GM12878 (cell line): ENCODE measurements at regions not wholly inside any gene's neighbourhood (a gene's known extent, or its start where the extent isn't known, plus 50 kb on each side); places are given as distances from the start of the nearest gene placed in this dataset.

Experiments used
- ATAC-seq: fragments of 200-7000 bp; cut with Tn5 transposase; 3 replicates; pipeline ENCODE4 v1.9.1; 2020; ENCODE audit warnings: mild to moderate bottlenecking, moderate library complexity
- BruUV-seq: library from RNA; stranded (reverse); fragments of 400-500 nt; replicated peaks from 2 replicates; lab custom pipeline; 2021; lab: Mats Ljungman, UMichigan
- CTCF ChIA-PET: fragments of 300-600 bp; sonication (Branson Sonifier 250); formaldehyde crosslinking; extraction: SDS; loops from one replicate; lab custom pipeline; 2021; ENCODE audit warnings: inconsistent platforms; lab: Yijun Ruan, JAX
- POLR2A ChIA-PET: fragments of 350-600 bp; formaldehyde crosslinking; extraction: SDS; loops from one replicate; lab custom pipeline; 2021; ENCODE audit warnings: inconsistent platforms; lab: Charles Lee
- RAD21 ChIA-PET: fragments of 300-600 bp; sonication (Branson Sonifier 250); formaldehyde crosslinking; loops from one replicate; lab custom pipeline; 2023; ENCODE audit warnings: antibody characterized with exemption; ENCODE audit not compliant: unreplicated experiment; lab: Charles Lee
- SMC1A ChIA-PET: fragments of 300-600 bp; sonication (Branson Sonifier 250); formaldehyde crosslinking; loops from one replicate; lab custom pipeline; 2023; ENCODE audit not compliant: unreplicated experiment, uncharacterized antibody; lab: Charles Lee
- DNase-seq: peaks from one replicate; pipeline ENCODE4 v3.0.0-alpha.2; 2011; ENCODE audit warnings: low read depth, low spot score
- FAIRE-seq: peaks from 3 replicates; lab custom pipeline; 2011; peaks lifted over from hg19 to GRCh38; lab: Jason Lieb, UNC
- H2AFZ ChIP-seq: 2 replicates; pipeline ENCODE4 v1.6.0; 2011; ENCODE audit warnings: low read depth, low read length, control low read depth; ENCODE audit not compliant: control insufficient read depth
- H3K27ac ChIP-seq: 2 replicates; pipeline ENCODE4 v1.5.1; 2011; ENCODE audit warnings: control low read depth; ENCODE audit not compliant: control insufficient read depth, insufficient read depth
- H3K27me3 ChIP-seq, 2 experiments: replicated peaks in 1 of 2; 2 replicates each; pipeline versions ENCODE4 v1.6.0 to v1.6.1; 2011; ENCODE audit warnings: low read length in 1 of 2; ENCODE audit not compliant: control insufficient read depth in 2 of 2, insufficient read depth in 2 of 2
- H3K36me3 ChIP-seq, 2 experiments: 2 replicates each; pipeline ENCODE4 v1.5.1; 2011; ENCODE audit warnings: low read length in 1 of 2; ENCODE audit not compliant: control insufficient read depth in 2 of 2, insufficient read depth in 2 of 2
- H3K4me1 ChIP-seq: 2 replicates; pipeline ENCODE4 v1.6.1; 2011; ENCODE audit warnings: mild to moderate bottlenecking, low read length, moderate library complexity, mixed read lengths; ENCODE audit not compliant: control insufficient read depth, insufficient read depth
- H3K4me2 ChIP-seq: 2 replicates; pipeline ENCODE4 v1.6.0; 2011; ENCODE audit warnings: control low read depth; ENCODE audit not compliant: control insufficient read depth, insufficient read depth
- H3K4me3 ChIP-seq: fragments of 200-600 bp; sonication (generic); 2 replicates; pipeline ENCODE4 v1.5.1; 2016
- H3K79me2 ChIP-seq: 2 replicates; pipeline ENCODE4 v1.6.0; 2011; ENCODE audit warnings: low read length; ENCODE audit not compliant: control insufficient read depth, insufficient read depth
- H3K9ac ChIP-seq: 2 replicates; pipeline ENCODE4 v1.8.0; 2011; ENCODE audit warnings: low read length, control low read depth, mixed read lengths; ENCODE audit not compliant: control insufficient read depth, insufficient read depth
- H3K9me3 ChIP-seq: replicated peaks from 3 replicates; pipeline ENCODE4 v1.5.1; 2011; ENCODE audit warnings: mild to moderate bottlenecking, low read length; ENCODE audit not compliant: control insufficient read depth, insufficient read depth
- H4K20me1 ChIP-seq: 2 replicates; pipeline ENCODE4 v1.6.0; 2011; ENCODE audit not compliant: control insufficient read depth, insufficient read depth
- ATF2 ChIP-seq: IDR thresholded peaks from 2 replicates; pipeline ENCODE4 v1.6.1; 2012; ENCODE audit warnings: low read length, inconsistent platforms
- BCLAF1 ChIP-seq: fragments of 450-650 bp; IDR thresholded peaks from 2 replicates; pipeline ENCODE4 v1.6.1; 2017; ENCODE audit warnings: antibody characterized with exemption, mild to moderate bottlenecking, moderate library complexity
- CHD4 ChIP-seq: fragments of 200-600 bp; sonication (generic); IDR thresholded peaks from 2 replicates; pipeline ENCODE4 v1.6.1; 2016; ENCODE audit warnings: mild to moderate bottlenecking
- E2F4 ChIP-seq: IDR thresholded peaks from 2 replicates; pipeline ENCODE4 v1.6.1; 2012; ENCODE audit warnings: low read depth, low read length, improper control_type of control experiment
- HCFC1 ChIP-seq: fragments of 150-350 bp; IDR thresholded peaks from 2 replicates; pipeline ENCODE4 v1.6.1; 2014; ENCODE audit warnings: low read length
- IRF4 ChIP-seq: IDR thresholded peaks from 2 replicates; pipeline ENCODE4 v1.6.1; 2011; ENCODE audit warnings: low read depth, low read length
- MAX ChIP-seq: IDR thresholded peaks from 2 replicates; pipeline ENCODE4 v1.6.1; 2012; ENCODE audit warnings: low read depth, low read length, improper control_type of control experiment
- MYC ChIP-seq: IDR thresholded peaks from 2 replicates; pipeline ENCODE4 v1.6.1; 2011; ENCODE audit warnings: mild to moderate bottlenecking, low read length, moderate library complexity, inconsistent platforms; ENCODE audit not compliant: insufficient read depth, insufficient replicate concordance, insufficient read length, severe bottlenecking
- NFIC ChIP-seq: IDR thresholded peaks from 2 replicates; pipeline ENCODE4 v1.6.1; 2012; ENCODE audit warnings: low read depth, mild to moderate bottlenecking, inconsistent platforms, low read length, moderate library complexity
- POU2F2 ChIP-seq: IDR thresholded peaks from 3 replicates; pipeline ENCODE4 v1.6.1; 2011; ENCODE audit warnings: low read depth, mild to moderate bottlenecking, low read length, borderline replicate concordance
- RCOR1 ChIP-seq: conservative IDR thresholded peaks from 2 replicates; pipeline ENCODE4 v1.6.1; 2012; ENCODE audit warnings: low read depth, low read length, improper control_type of control experiment
- SUZ12 ChIP-seq: fragments of 200-600 bp; sonication (generic); IDR thresholded peaks from one replicate; pipeline ENCODE4 v1.6.1; 2018; ENCODE audit warnings: antibody characterized with exemption, mild to moderate bottlenecking; ENCODE audit not compliant: unreplicated experiment
- TCF7 ChIP-seq: IDR thresholded peaks from 2 replicates; pipeline ENCODE4 v1.6.1; 2014; ENCODE audit warnings: antibody characterized with exemption, borderline replicate concordance
- WRNIP1 ChIP-seq: IDR thresholded peaks from 2 replicates; pipeline ENCODE4 v1.6.1; 2011; ENCODE audit warnings: low read depth, low read length, improper control_type of control experiment, borderline replicate concordance
- ZBTB40 ChIP-seq: fragments of 450-650 bp; IDR thresholded peaks from 2 replicates; pipeline ENCODE4 v1.6.1; 2016; ENCODE audit warnings: mild to moderate bottlenecking, moderate library complexity, borderline replicate concordance
- ZZZ3 ChIP-seq: IDR thresholded peaks from 2 replicates; pipeline ENCODE4 v1.6.1; 2011; ENCODE audit warnings: low read depth; ENCODE audit not compliant: control insufficient read depth, insufficient read length
- WGBS: methylation state at CpG from one replicate; pipeline ENCODE4 v1.1.6; 2016; ENCODE audit warnings: low lambda C conversion rate; ENCODE audit not compliant: insufficient replicate concordance, insufficient coverage; ENCODE audit errors: missing lambda C conversion rate; 5-methylcytosine and 5-hydroxymethylcytosine counted together
- in situ Hi-C: fragments of 300-500 bp; cut with MboI; formaldehyde crosslinking; loops from 9 replicates; pipeline ENCODE4 v1.14.3; 2018; ENCODE audit warnings: mixed read lengths
- intact Hi-C: fragments of 100-400 bp; cut with micrococcal nuclease; formaldehyde crosslinking; loops from one replicate; pipeline ENCODE4 v1.14.2; 2022; ENCODE audit not compliant: unreplicated experiment

GRCh38 chr1:114215436-114215835 lies 61.8 kb upstream of the SYT6 start:
- no peaks in the 10 kb centered on the region; the same call in 1 of the 2 replicates for H4K20me1 ChIP-seq
- no peaks in the 10 kb centered on the region for H3K9me3 ChIP-seq
- in situ Hi-C loops, result no loop called here
- H3K36me3 ChIP-seq, result no peaks in the 10 kb centered on the region
- peaks cover 0 to 4% of the 10 kb centered on the region in 2 experiments; a peak in 1 of 4 replicates for H3K27me3 ChIP-seq
- intact Hi-C loops, result loop anchor here (5.0 kb wide), 1 partner anchor 238 kb away; the partner anchor contains the start of gene OLFML3
- H3K9ac ChIP-seq, result no peak overlapping the region
- no peaks in the 10 kb centered on the region for H3K79me2 ChIP-seq
- RAD21 ChIA-PET, result no interaction called here
- H3K27ac ChIP-seq, result no peak overlapping the region
- SMC1A ChIA-PET, result interaction anchor here (0.9 kb wide), 1 partner anchor 67 kb away, joined by 3 read pairs; no protein-coding TSS in a partner anchor
- BruUV-seq, result no TSS peak
- no peaks in the 10 kb centered on the region for H3K4me1 ChIP-seq
- H3K4me3 ChIP-seq, result no peak overlapping the region
- H2AFZ ChIP-seq, result no peak overlapping the region
- DNase-seq, result no peak
- 57% methylated on average over 4 of the region's 4 CpGs for WGBS
- H3K4me2 ChIP-seq, result no peak overlapping the region
- no peak for ATAC-seq
- FAIRE-seq, result no peak
- POLR2A ChIA-PET, result no interaction called here
- CTCF ChIA-PET, result no interaction called here
- no peak for TF ChIP-seq CHD4
- TF ChIP-seq MYC, result no peak
- TF ChIP-seq MAX, result no peak
- no peak for TF ChIP-seq WRNIP1
- TF ChIP-seq IRF4, result no peak
- no peak for TF ChIP-seq ATF2
- TF ChIP-seq HCFC1, result no peak
- no peak for TF ChIP-seq NFIC
- TF ChIP-seq BCLAF1, result no peak
- TF ChIP-seq ZZZ3, result no peak
- TF ChIP-seq SUZ12, result no peak
- TF ChIP-seq TCF7, result no peak
- no peak for TF ChIP-seq ZBTB40
- TF ChIP-seq RCOR1, result no peak
- no peak for TF ChIP-seq POU2F2
- no peak for TF ChIP-seq E2F4
